SK-N-SH (cell line): ENCODE measurements at regions not wholly inside any gene's neighbourhood (a gene's known extent, or its start where the extent isn't known, plus 50 kb on each side); places are given as distances from the start of the nearest gene placed in this dataset.

Source experiments
- CTCF ChIA-PET: fragments of 300-600, 350-600 bp; formaldehyde crosslinking; extraction: SDS; loops from one replicate; lab custom pipeline; 2021; lab: Yijun Ruan, JAX
- POLR2A ChIA-PET: fragments of 350-600 bp; sonication (Branson Sonifier 250); formaldehyde crosslinking; extraction: SDS; loops from one replicate; lab custom pipeline; 2020; ENCODE audit warnings: antibody characterized with exemption, inconsistent platforms; lab: Yijun Ruan, JAX
- DNase-seq: peaks from one replicate; pipeline ENCODE4 v3.0.0; 2012
- H2AFZ ChIP-seq: fragments of 200-600 bp; sonication (generic); 2 replicates; pipeline ENCODE4 v1.8.1; 2016; ENCODE audit warnings: antibody characterized with exemption, mild to moderate bottlenecking, low read depth
- H3F3A ChIP-seq: fragments of 200-600 bp; sonication (generic); replicated peaks from 2 replicates; pipeline ENCODE3; 2016; ENCODE audit warnings: antibody characterized with exemption, mild to moderate bottlenecking; ENCODE audit not compliant: insufficient read depth
- H3K27ac ChIP-seq, 2 experiments: fragments of 200-500 bp in 1 of 2; fragments of 200-600 bp in 1 of 2; sonication (Bioruptor generic) in 1 of 2; sonication (generic), shearing (Covaris generic) in 1 of 2; 2 replicates each; pipeline versions ENCODE4 v1.5.1 to v1.6.1; 2014 to 2016; ENCODE audit warnings: low read depth in 2 of 2, inconsistent platforms in 1 of 2, low read length in 1 of 2, mild to moderate bottlenecking in 1 of 2, mixed read lengths in 1 of 2
- H3K27me3 ChIP-seq: fragments of 200-600 bp; sonication (generic), shearing (Covaris generic); 2 replicates; pipeline ENCODE4 v1.6.1; 2016; ENCODE audit warnings: mixed run types; ENCODE audit not compliant: insufficient read depth
- H3K36me3 ChIP-seq, 2 experiments: fragments of 200-500 bp in 1 of 2; fragments of 200-600 bp in 1 of 2; sonication (Bioruptor generic) in 1 of 2; sonication (generic) in 1 of 2; replicated peaks in 1 of 2; 2 replicates each; pipeline versions ENCODE3 to v1.5.1; 2014 to 2016; ENCODE audit warnings: low read length in 1 of 2, mild to moderate bottlenecking in 1 of 2; ENCODE audit not compliant: insufficient read depth in 2 of 2, control insufficient read depth in 1 of 2
- H3K4me1 ChIP-seq, 2 experiments: fragments of 200-500 bp in 1 of 2; fragments of 200-600 bp in 1 of 2; sonication (Bioruptor generic) in 1 of 2; sonication (generic), shearing (Covaris generic) in 1 of 2; 2 replicates each; pipeline versions ENCODE4 v1.5.1 to v1.6.1; 2014 to 2016; ENCODE audit warnings: low read depth in 1 of 2, low read length in 1 of 2, mixed run types in 1 of 2; ENCODE audit not compliant: insufficient read depth in 2 of 2, control insufficient read depth in 1 of 2
- H3K4me2 ChIP-seq: fragments of 200-600 bp; sonication (generic), shearing (Covaris generic); 2 replicates; pipeline ENCODE4 v1.6.1; 2017; ENCODE audit warnings: mixed run types
- H3K4me3 ChIP-seq, 2 experiments: fragments of 200-500 bp in 1 of 2; fragments of 200-600 bp in 1 of 2; sonication (Bioruptor generic) in 1 of 2; sonication (generic), shearing (Covaris generic) in 1 of 2; 2 replicates each; pipeline versions ENCODE4 v1.5.1 to v1.8.1; 2014 to 2016; ENCODE audit warnings: low read depth in 2 of 2, inconsistent platforms in 1 of 2, low read length in 1 of 2, mild to moderate bottlenecking in 1 of 2, mixed read lengths in 1 of 2, moderate library complexity in 1 of 2
- H3K79me2 ChIP-seq: fragments of 200-600 bp; sonication (generic); 2 replicates; pipeline ENCODE4 v1.8.1; 2017; ENCODE audit warnings: mild to moderate bottlenecking; ENCODE audit not compliant: insufficient read depth
- H3K9ac ChIP-seq: fragments of 200-600 bp; sonication (generic); 2 replicates; pipeline ENCODE4 v1.6.1; 2017; ENCODE audit warnings: mixed run types
- H3K9me2 ChIP-seq: fragments of 200-600 bp; sonication (generic); 2 replicates; pipeline ENCODE4 v1.6.1; 2017; ENCODE audit warnings: mixed run types
- H3K9me3 ChIP-seq: fragments of 200-600 bp; sonication (generic); 2 replicates; pipeline ENCODE4 v1.6.1; 2017; ENCODE audit warnings: mixed run types, mild to moderate bottlenecking, moderate library complexity
- H4K20me1 ChIP-seq: fragments of 200-600 bp; sonication (generic); 2 replicates; pipeline ENCODE4 v1.6.1; 2017; ENCODE audit warnings: mild to moderate bottlenecking, mixed run types; ENCODE audit not compliant: insufficient read depth
- CHD2 ChIP-seq: fragments of 150-350 bp; IDR thresholded peaks from 2 replicates; pipeline ENCODE4 v1.6.1; 2018; ENCODE audit warnings: low read length; ENCODE audit not compliant: partially characterized antibody
- ELF1 ChIP-seq: IDR thresholded peaks from 2 replicates; pipeline ENCODE4 v1.4.0; 2012
- EP300 ChIP-seq, 2 experiments: IDR thresholded peaks; 2 replicates each; pipeline versions ENCODE4 v1.4.0 to v1.6.1; 2012; ENCODE audit warnings: borderline replicate concordance in 1 of 2, low read depth in 1 of 2, low read length in 1 of 2
- EZH2phosphoT487 ChIP-seq: fragments of 200-600 bp; sonication (generic); IDR thresholded peaks from 2 replicates; pipeline ENCODE4 v1.6.1; 2017; ENCODE audit warnings: low read depth, mixed run types, mild to moderate bottlenecking, antibody characterized with exemption, moderate library complexity, borderline replicate concordance
- FOXJ3 ChIP-seq: sonication (generic); formaldehyde crosslinking; IDR thresholded peaks from 2 replicates; pipeline ENCODE4 v1.5.1; 2020; ENCODE audit warnings: mild to moderate bottlenecking, missing genetic modification reagents
- FOXM1 ChIP-seq: IDR thresholded peaks from 2 replicates; pipeline ENCODE4 v1.4.0; 2012; ENCODE audit warnings: low read depth, mild to moderate bottlenecking
- GABPA ChIP-seq: IDR thresholded peaks from 2 replicates; pipeline ENCODE4 v1.4.0; 2012; ENCODE audit warnings: low read depth, mild to moderate bottlenecking
- MAX ChIP-seq: IDR thresholded peaks from 2 replicates; pipeline ENCODE4 v1.4.0; 2012; ENCODE audit warnings: low read depth
- MXI1 ChIP-seq: IDR thresholded peaks from 2 replicates; pipeline ENCODE4 v1.6.1; 2012; ENCODE audit warnings: mild to moderate bottlenecking, low read depth, low read length, improper control_type of control experiment
- NFIC ChIP-seq: IDR thresholded peaks from 2 replicates; pipeline ENCODE4 v1.4.0; 2012; ENCODE audit warnings: borderline replicate concordance
- POLR2AphosphoS5 ChIP-seq: IDR thresholded peaks from 2 replicates; pipeline ENCODE4 v1.6.1; 2012; ENCODE audit warnings: low read depth, low read length
- RAD21 ChIP-seq: IDR thresholded peaks from 2 replicates; pipeline ENCODE4 v1.6.1; 2012; ENCODE audit warnings: mild to moderate bottlenecking, low read length
- RCOR1 ChIP-seq: fragments of 150-350 bp; IDR thresholded peaks from 2 replicates; pipeline ENCODE4 v1.6.1; 2017; ENCODE audit warnings: antibody characterized with exemption, low read length
- RFX5 ChIP-seq: IDR thresholded peaks from 2 replicates; pipeline ENCODE4 v1.6.1; 2012; ENCODE audit warnings: mild to moderate bottlenecking, improper control_type of control experiment, low read length
- RXRA ChIP-seq: IDR thresholded peaks from 2 replicates; pipeline ENCODE4 v1.4.0; 2012; ENCODE audit warnings: low read depth, mild to moderate bottlenecking, borderline replicate concordance
- SMC3 ChIP-seq: IDR thresholded peaks from 2 replicates; pipeline ENCODE4 v1.6.1; 2012; ENCODE audit warnings: low read depth, low read length, improper control_type of control experiment
- TAF1 ChIP-seq: IDR thresholded peaks from 2 replicates; pipeline ENCODE4 v1.6.1; 2012; ENCODE audit warnings: low read depth, mild to moderate bottlenecking, low read length, moderate library complexity, borderline replicate concordance
- TEAD4 ChIP-seq: IDR thresholded peaks from 2 replicates; pipeline ENCODE4 v1.4.0; 2012; ENCODE audit warnings: mild to moderate bottlenecking, borderline replicate concordance; ENCODE audit not compliant: insufficient read depth
- USF1 ChIP-seq: IDR thresholded peaks from 2 replicates; pipeline ENCODE4 v1.4.0; 2012; ENCODE audit warnings: low read depth, borderline replicate concordance
- YY1 ChIP-seq: IDR thresholded peaks from 2 replicates; pipeline ENCODE4 v1.4.0; 2012; ENCODE audit warnings: low read depth, mild to moderate bottlenecking
- WGBS: methylation state at CpG from one replicate; pipeline ENCODE4 v1.1.6; 2017; ENCODE audit warnings: low lambda C conversion rate; 5-methylcytosine and 5-hydroxymethylcytosine counted together
- TF ChIP-seq, protein P1 (sequence below): fragments of 200-600 bp; sonication (generic); IDR thresholded peaks from 2 replicates; pipeline ENCODE4 v1.6.1; 2017; ENCODE audit warnings: antibody characterized with exemption, mild to moderate bottlenecking, moderate library complexity
- TF ChIP-seq, protein P2 (sequence below): fragments of 150-350 bp; IDR thresholded peaks from 2 replicates; pipeline ENCODE4 v1.6.1; 2016; ENCODE audit warnings: mild to moderate bottlenecking, low read depth, low read length

DNA sequence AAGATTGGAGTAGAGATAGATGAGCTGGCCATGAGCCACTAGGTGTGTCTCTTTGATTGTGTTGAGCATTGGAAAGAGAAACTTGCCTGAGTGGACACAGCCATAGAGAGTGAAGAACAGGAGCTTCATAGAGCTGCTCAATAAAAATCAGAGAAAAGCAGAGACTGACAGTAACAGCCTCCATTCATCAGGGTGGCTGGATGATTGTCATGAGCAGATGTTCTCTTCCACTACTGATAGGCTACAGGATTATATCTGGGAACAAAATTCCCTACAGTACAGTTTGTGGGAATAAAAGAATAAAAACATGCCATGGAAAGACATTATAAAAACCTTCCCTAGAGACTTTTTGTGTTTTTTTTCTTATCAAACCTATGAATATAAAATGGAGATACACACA lies 404.8 kb upstream of the ACVR2A start:
- no peaks in the 10 kb centered on the region for H4K20me1 ChIP-seq
- no peak for DNase-seq
- CTCF ChIA-PET = no interaction called here
- H3K27ac ChIP-seq = no peak overlapping the region
- no peak overlapping the region for H3K4me2 ChIP-seq
- no peaks in the 10 kb centered on the region for H3K9me3 ChIP-seq
- H2AFZ ChIP-seq = no peak overlapping the region
- H3K79me2 ChIP-seq = no peaks in the 10 kb centered on the region
- H3F3A ChIP-seq = no peaks in the 10 kb centered on the region
- no peak overlapping the region for H3K9ac ChIP-seq
- POLR2A ChIA-PET = no interaction called here
- H3K4me3 ChIP-seq = no peak overlapping the region
- H3K4me1 ChIP-seq = no peaks in the 10 kb centered on the region
- H3K36me3 ChIP-seq = no peaks in the 10 kb centered on the region
- no peaks in the 10 kb centered on the region for H3K9me2 ChIP-seq
- TF ChIP-seq USF1 = no peak
- TF ChIP-seq EZH2phosphoT487 = no peak
- no peak for TF ChIP-seq CHD2
- H3K27me3 ChIP-seq = no peaks in the 10 kb centered on the region

DNA sequence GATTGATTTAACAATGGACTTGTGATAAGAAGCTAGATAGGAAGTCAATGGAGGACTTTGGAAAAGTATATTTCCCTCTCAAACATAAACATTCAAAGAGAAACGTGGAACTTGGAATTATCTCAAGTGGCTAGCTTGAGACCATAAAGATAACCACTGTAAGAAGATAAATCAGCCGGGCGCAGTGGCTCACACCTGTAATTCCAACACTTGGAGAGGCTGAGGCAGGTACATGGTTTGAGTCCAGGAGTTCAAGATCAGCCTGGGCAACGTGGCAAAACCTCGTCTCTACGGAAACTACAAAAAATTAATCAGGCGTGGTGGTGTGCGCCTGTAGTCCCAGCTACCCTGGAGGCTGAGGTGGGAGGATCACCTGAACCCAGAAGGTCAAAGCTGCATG lies 405.9 kb upstream of the ACVR2A start:
- Histone ChIP-seq H3K9ac (no peak overlapping the region), H3K4me1 (no peaks in the 10 kb centered on the region), H3K27ac (no peak overlapping the region), H3K79me2 (no peaks in the 10 kb centered on the region), H3K27me3 (no peaks in the 10 kb centered on the region; the same call in 1 of the 2 replicates), H3F3A (no peaks in the 10 kb centered on the region), H3K4me2 (no peak overlapping the region), H3K4me3 (no peak overlapping the region), H2AFZ (no peak overlapping the region), H3K9me3 (no peaks in the 10 kb centered on the region), H3K9me2 (no peaks in the 10 kb centered on the region), H3K36me3 (no peaks in the 10 kb centered on the region), H4K20me1 (no peaks in the 10 kb centered on the region)
- WGBS = 42% methylated on average over 8 of the region's 8 CpGs
- CTCF ChIA-PET = no interaction called here
- POLR2A ChIA-PET = no interaction called here
- DNase-seq = no peak
- TF ChIP-seq GABPA = no peak
- no peak for TF ChIP-seq YY1
- no peak for TF ChIP-seq EZH2phosphoT487
- no peak for TF ChIP-seq SMC3
- no peak for TF ChIP-seq TAF1
- no peak for TF ChIP-seq TEAD4
- TF ChIP-seq RCOR1 = no peak
- TF ChIP-seq, protein P1, sequence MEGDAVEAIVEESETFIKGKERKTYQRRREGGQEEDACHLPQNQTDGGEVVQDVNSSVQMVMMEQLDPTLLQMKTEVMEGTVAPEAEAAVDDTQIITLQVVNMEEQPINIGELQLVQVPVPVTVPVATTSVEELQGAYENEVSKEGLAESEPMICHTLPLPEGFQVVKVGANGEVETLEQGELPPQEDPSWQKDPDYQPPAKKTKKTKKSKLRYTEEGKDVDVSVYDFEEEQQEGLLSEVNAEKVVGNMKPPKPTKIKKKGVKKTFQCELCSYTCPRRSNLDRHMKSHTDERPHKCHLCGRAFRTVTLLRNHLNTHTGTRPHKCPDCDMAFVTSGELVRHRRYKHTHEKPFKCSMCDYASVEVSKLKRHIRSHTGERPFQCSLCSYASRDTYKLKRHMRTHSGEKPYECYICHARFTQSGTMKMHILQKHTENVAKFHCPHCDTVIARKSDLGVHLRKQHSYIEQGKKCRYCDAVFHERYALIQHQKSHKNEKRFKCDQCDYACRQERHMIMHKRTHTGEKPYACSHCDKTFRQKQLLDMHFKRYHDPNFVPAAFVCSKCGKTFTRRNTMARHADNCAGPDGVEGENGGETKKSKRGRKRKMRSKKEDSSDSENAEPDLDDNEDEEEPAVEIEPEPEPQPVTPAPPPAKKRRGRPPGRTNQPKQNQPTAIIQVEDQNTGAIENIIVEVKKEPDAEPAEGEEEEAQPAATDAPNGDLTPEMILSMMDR = no peak
- no peak for TF ChIP-seq MAX
- no peak for TF ChIP-seq EP300 (IDR thresholded peaks at IDR 0.05; ENCODE audit: borderline replicate concordance in 1 of 2, low read depth in 1 of 2, low read length in 1 of 2)
- TF ChIP-seq ELF1 = no peak
- no peak for TF ChIP-seq FOXM1
- no peak for TF ChIP-seq FOXJ3 (CRISPR knock-in tag)
- TF ChIP-seq RXRA = no peak
- TF ChIP-seq RAD21 = no peak
- no peak for TF ChIP-seq MXI1
- TF ChIP-seq, protein P2, sequence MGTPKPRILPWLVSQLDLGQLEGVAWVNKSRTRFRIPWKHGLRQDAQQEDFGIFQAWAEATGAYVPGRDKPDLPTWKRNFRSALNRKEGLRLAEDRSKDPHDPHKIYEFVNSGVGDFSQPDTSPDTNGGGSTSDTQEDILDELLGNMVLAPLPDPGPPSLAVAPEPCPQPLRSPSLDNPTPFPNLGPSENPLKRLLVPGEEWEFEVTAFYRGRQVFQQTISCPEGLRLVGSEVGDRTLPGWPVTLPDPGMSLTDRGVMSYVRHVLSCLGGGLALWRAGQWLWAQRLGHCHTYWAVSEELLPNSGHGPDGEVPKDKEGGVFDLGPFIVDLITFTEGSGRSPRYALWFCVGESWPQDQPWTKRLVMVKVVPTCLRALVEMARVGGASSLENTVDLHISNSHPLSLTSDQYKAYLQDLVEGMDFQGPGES = no peak
- no peak for TF ChIP-seq RFX5
- TF ChIP-seq NFIC = no peak
- no peak for TF ChIP-seq POLR2AphosphoS5
